Lower leg skin (tissue), 3 donors: ENCODE measurements at regions not wholly inside any gene's neighbourhood (a gene's known extent, or its start where the extent isn't known, plus 50 kb on each side); places are given as distances from the start of the nearest gene placed in this dataset.

Experiments used
- POLR2A ChIP-seq, 2 donors: fragments of 450-650 bp; IDR thresholded peaks; one replicate each; pipeline ENCODE4 v1.6.1; 2016 to 2017; ENCODE audit warnings: antibody characterized with exemption in 2 of 2, mild to moderate bottlenecking in 1 of 2, moderate library complexity in 1 of 2
- TF ChIP-seq, protein P1 (sequence below), 3 donors: fragments of 450-650 bp; IDR thresholded peaks; one replicate each; pipeline ENCODE4 v1.5.1; 2016; ENCODE audit warnings: antibody characterized with exemption in 3 of 3, mild to moderate bottlenecking in 3 of 3, moderate library complexity in 2 of 3

DNA sequence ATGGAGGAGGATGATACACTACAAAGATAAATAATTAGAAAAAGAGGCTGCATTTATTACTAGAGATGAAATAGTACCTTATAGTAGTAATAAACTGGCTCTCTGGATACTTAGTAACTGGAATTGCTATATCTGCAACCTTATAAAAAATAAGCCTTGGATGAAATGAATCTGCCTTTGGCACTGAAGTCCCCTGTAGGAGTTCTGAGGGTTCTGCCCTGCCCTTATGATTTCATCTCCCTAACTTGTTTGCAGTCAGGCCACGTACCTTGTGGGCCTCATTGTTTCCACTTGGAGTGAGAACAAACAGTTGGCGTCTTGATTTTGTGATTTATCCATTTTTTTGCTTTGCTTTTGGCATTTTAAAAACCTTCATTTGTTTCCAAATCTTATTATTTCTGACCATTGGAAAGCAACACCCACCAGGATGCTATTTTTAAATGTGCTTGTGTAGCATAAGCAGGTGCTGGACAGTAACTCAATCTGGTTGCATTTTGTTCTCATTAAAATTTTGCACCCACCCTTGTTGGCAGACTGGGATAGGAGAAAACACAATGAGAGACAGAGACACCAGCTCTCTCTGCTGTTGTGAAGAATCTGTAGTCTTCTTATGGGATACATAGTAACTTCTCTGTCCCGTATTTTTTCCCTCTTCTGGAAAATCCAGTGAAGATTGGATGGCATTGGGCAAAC is 518.9 kb upstream of the SGCD start:
- TF ChIP-seq, protein P1, sequence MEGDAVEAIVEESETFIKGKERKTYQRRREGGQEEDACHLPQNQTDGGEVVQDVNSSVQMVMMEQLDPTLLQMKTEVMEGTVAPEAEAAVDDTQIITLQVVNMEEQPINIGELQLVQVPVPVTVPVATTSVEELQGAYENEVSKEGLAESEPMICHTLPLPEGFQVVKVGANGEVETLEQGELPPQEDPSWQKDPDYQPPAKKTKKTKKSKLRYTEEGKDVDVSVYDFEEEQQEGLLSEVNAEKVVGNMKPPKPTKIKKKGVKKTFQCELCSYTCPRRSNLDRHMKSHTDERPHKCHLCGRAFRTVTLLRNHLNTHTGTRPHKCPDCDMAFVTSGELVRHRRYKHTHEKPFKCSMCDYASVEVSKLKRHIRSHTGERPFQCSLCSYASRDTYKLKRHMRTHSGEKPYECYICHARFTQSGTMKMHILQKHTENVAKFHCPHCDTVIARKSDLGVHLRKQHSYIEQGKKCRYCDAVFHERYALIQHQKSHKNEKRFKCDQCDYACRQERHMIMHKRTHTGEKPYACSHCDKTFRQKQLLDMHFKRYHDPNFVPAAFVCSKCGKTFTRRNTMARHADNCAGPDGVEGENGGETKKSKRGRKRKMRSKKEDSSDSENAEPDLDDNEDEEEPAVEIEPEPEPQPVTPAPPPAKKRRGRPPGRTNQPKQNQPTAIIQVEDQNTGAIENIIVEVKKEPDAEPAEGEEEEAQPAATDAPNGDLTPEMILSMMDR (IDR thresholded peaks at IDR 0.05): no peak
- no peak for TF ChIP-seq POLR2A (IDR thresholded peaks at IDR 0.05)
